A673 (cell line): ENCODE measurements at regions not wholly inside any gene's neighbourhood (a gene's known extent, or its start where the extent isn't known, plus 50 kb on each side); places are given as distances from the start of the nearest gene placed in this dataset.
"Not testable (repeated sequence)": the region's sequence is repeated elsewhere in the genome, so short reads cannot be mapped to it uniquely, and the experiment has no call there.

ENCODE experiments used
- BruUV-seq: library from RNA; stranded (reverse); fragments of 400-500 nt; replicated peaks from 2 replicates; lab custom pipeline; 2021; lab: Mats Ljungman, UMichigan
- CTCF ChIA-PET: fragments of 300-600 bp; sonication (Branson Sonifier 250); formaldehyde crosslinking; loops from one replicate; lab custom pipeline; 2022; ENCODE audit warnings: antibody characterized with exemption; lab: Charles Lee
- POLR2A ChIA-PET: fragments of 300-600 bp; sonication (Branson Sonifier 250); formaldehyde crosslinking; loops from one replicate; lab custom pipeline; 2022; ENCODE audit warnings: antibody characterized with exemption; ENCODE audit not compliant: low non-redundant PET; lab: Charles Lee
- DNase-seq: peaks from one replicate; pipeline ENCODE4 v3.0.0-alpha.2; 2015; ENCODE audit warnings: low spot score
- H3K27ac ChIP-seq: fragments of 200-600 bp; sonication (generic); 2 replicates; pipeline ENCODE4 v1.5.1; 2016; ENCODE audit warnings: mixed run types, low read depth, mild to moderate bottlenecking, mixed read lengths, antibody characterized with exemption, low read length; ENCODE audit not compliant: poor library complexity, severe bottlenecking
- H3K27me3 ChIP-seq: fragments of 200-600 bp; sonication (generic); replicated peaks from 2 replicates; pipeline ENCODE4 v1.6.1; 2017; ENCODE audit warnings: mixed run types, low read depth, mild to moderate bottlenecking, mixed read lengths, antibody characterized with exemption, low read length; ENCODE audit not compliant: insufficient read depth, poor library complexity
- H3K36me3 ChIP-seq: fragments of 200-600 bp; sonication (generic); 2 replicates; pipeline ENCODE4 v1.6.1; 2016; ENCODE audit warnings: mixed run types, mild to moderate bottlenecking, mixed read lengths, antibody characterized with exemption, low read length; ENCODE audit not compliant: insufficient read depth, poor library complexity, severe bottlenecking
- H3K4me1 ChIP-seq: fragments of 200-600 bp; sonication (generic); 2 replicates; pipeline ENCODE4 v1.6.1; 2017; ENCODE audit warnings: mixed run types, mild to moderate bottlenecking, mixed read lengths, antibody characterized with exemption, low read length; ENCODE audit not compliant: insufficient read depth, poor library complexity, severe bottlenecking
- H3K4me3 ChIP-seq: fragments of 200-600 bp; sonication (generic); 2 replicates; pipeline ENCODE4 v1.5.1; 2016; ENCODE audit warnings: low read depth, mixed run types, mild to moderate bottlenecking, mixed read lengths, low read length; ENCODE audit not compliant: poor library complexity, severe bottlenecking
- H3K9me3 ChIP-seq: fragments of 200-600 bp; sonication (generic); 2 replicates; pipeline ENCODE4 v1.6.1; 2016; ENCODE audit warnings: mixed run types, low read depth, mild to moderate bottlenecking, mixed read lengths, antibody characterized with exemption, low read length; ENCODE audit not compliant: poor library complexity, severe bottlenecking
- CTCF ChIP-seq: fragments of 300-800, 200-600 bp; sonication (generic); conservative IDR thresholded peaks from 2 replicates; pipeline ENCODE4 v1.5.1; 2017; ENCODE audit warnings: low read depth, mild to moderate bottlenecking, antibody characterized with exemption, low read length, moderate library complexity, mixed read lengths
- EZH2 ChIP-seq: fragments of 200-600 bp; sonication (generic); IDR thresholded peaks from 2 replicates; pipeline ENCODE4 v1.6.1; 2017; ENCODE audit warnings: borderline replicate concordance, low read depth, mild to moderate bottlenecking, mixed read lengths, antibody characterized with exemption, low read length; ENCODE audit not compliant: poor library complexity, severe bottlenecking
- intact Hi-C: fragments of 100-400 bp; cut with micrococcal nuclease; formaldehyde crosslinking; loops from one replicate; pipeline ENCODE4 v1.10.0; 2022; ENCODE audit not compliant: unreplicated experiment

GRCh38 chr11:130536106-130537040 is 87.9 kb downstream of the ADAMTS15 start:
- no peak overlapping the region for H3K27ac ChIP-seq
- intact Hi-C loops = no loop called here
- H3K27me3 ChIP-seq = peaks cover 3% of the 10 kb centered on the region
- TF ChIP-seq CTCF = no peak
- TF ChIP-seq EZH2 = no peak
- ChIA-PET POLR2A (interaction anchor here (0.7 kb wide), 1 partner anchor 263 kb away, joined by 3 read pairs; no protein-coding TSS in a partner anchor), CTCF (no interaction called here)
- H3K9me3 ChIP-seq = no peaks in the 10 kb centered on the region
- no peak overlapping the region for H3K4me3 ChIP-seq
- BruUV-seq = no TSS peak
- no peak for DNase-seq
- peaks cover 12% of the 10 kb centered on the region for H3K4me1 ChIP-seq
- H3K36me3 ChIP-seq = no peaks in the 10 kb centered on the region

GRCh38 chr11:130539680-130540079 is 91.2 kb downstream of the ADAMTS15 start:
- H3K27me3 ChIP-seq, BruUV-seq, CTCF ChIA-PET, H3K9me3 ChIP-seq, H3K4me1 ChIP-seq, H3K36me3 ChIP-seq, H3K27ac ChIP-seq, intact Hi-C loops, DNase-seq, H3K4me3 ChIP-seq, POLR2A ChIA-PET: not testable (repeated sequence)

- intact Hi-C loops = no loop called here
- H3K27me3 ChIP-seq = peaks cover 3% of the 10 kb centered on the region
- H3K9me3 ChIP-seq = no peaks in the 10 kb centered on the region
- ChIA-PET CTCF (no interaction called here), POLR2A (no interaction called here)
- TF ChIP-seq CTCF (no peak), EZH2 (no peak)
- H3K4me1 ChIP-seq = no peaks in the 10 kb centered on the region
- no peak overlapping the region for H3K4me3 ChIP-seq
- DNase-seq = no peak
- no peaks in the 10 kb centered on the region for H3K36me3 ChIP-seq
- no peak overlapping the region for H3K27ac ChIP-seq
- no TSS peak for BruUV-seq
These were observed 95.8 kb downstream of the ADAMTS15 start for GRCh38 chr11:130544266-130544665.
